ENCODE measurements at regions not wholly inside any gene's neighbourhood (a gene's known extent, or its start where the extent isn't known, plus 50 kb on each side); places are given as distances from the start of the nearest gene placed in this dataset.

DNA sequence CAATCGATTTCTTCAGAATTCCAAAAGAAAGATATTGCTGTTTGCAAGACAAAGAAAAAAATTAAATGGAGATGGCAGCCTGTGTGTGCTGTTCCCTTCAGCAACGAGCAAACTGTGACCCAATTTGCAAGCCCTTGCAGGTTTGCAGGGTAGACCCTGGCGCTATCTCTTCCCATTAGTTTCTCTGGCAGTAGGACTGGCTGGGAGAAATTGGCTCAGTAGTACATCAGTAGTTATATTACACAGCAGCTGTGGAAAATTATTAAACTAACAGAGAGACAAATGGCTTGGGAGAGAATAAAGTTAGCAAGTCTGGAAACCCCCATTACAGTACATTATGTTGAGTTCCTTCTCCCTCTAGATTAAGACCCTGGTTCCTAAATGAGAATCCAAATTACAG, 116.4 kb upstream of the ITGB1 start:
- TF ChIP-seq, protein P1, sequence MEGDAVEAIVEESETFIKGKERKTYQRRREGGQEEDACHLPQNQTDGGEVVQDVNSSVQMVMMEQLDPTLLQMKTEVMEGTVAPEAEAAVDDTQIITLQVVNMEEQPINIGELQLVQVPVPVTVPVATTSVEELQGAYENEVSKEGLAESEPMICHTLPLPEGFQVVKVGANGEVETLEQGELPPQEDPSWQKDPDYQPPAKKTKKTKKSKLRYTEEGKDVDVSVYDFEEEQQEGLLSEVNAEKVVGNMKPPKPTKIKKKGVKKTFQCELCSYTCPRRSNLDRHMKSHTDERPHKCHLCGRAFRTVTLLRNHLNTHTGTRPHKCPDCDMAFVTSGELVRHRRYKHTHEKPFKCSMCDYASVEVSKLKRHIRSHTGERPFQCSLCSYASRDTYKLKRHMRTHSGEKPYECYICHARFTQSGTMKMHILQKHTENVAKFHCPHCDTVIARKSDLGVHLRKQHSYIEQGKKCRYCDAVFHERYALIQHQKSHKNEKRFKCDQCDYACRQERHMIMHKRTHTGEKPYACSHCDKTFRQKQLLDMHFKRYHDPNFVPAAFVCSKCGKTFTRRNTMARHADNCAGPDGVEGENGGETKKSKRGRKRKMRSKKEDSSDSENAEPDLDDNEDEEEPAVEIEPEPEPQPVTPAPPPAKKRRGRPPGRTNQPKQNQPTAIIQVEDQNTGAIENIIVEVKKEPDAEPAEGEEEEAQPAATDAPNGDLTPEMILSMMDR (conservative IDR thresholded peaks at IDR 0.05; ENCODE audit: low read length), result no peak
- TF ChIP-seq EZH2phosphoT487 (IDR thresholded peaks at IDR 0.05; ENCODE audit: borderline replicate concordance, low read depth, low read length), result no peak

Measured in OCI-LY7 (cell line).